HCT116 (cell line): ENCODE measurements at regions not wholly inside any gene's neighbourhood (a gene's known extent, or its start where the extent isn't known, plus 50 kb on each side); places are given as distances from the start of the nearest gene placed in this dataset.

ENCODE experiments used
- CEBPB ChIP-seq: IDR thresholded peaks from 2 replicates; pipeline ENCODE4 v1.6.1; 2012; ENCODE audit warnings: low read depth
- CTCF ChIP-seq, 3 experiments: fragments of 200-600 bp in 1 of 3; sonication (generic) in 1 of 3; IDR thresholded peaks in 2 of 3; conservative IDR thresholded peaks in 1 of 3; 2 replicates each; pipeline ENCODE4 v1.5.1; 2012 to 2017; ENCODE audit warnings: low read depth in 2 of 3, low read length in 2 of 3, antibody characterized with exemption in 1 of 3, borderline replicate concordance in 1 of 3, control low read depth in 1 of 3, mild to moderate bottlenecking in 1 of 3, mixed read lengths in 1 of 3, mixed run types in 1 of 3, moderate library complexity in 1 of 3; ENCODE audit not compliant: insufficient read depth in 1 of 3
- EGR1 ChIP-seq: IDR thresholded peaks from 2 replicates; pipeline ENCODE4 v1.6.1; 2012; ENCODE audit warnings: low read depth
- EZH2phosphoT487 ChIP-seq: fragments of 200-600 bp; IDR thresholded peaks from 2 replicates; pipeline ENCODE4 v1.6.1; 2018; ENCODE audit warnings: antibody characterized with exemption, borderline replicate concordance
- JUND ChIP-seq: IDR thresholded peaks from 2 replicates; pipeline ENCODE4 v1.6.1; 2012
- POLR2A ChIP-seq: IDR thresholded peaks from 2 replicates; pipeline ENCODE4 v1.7.0; 2011; ENCODE audit warnings: borderline replicate concordance; ENCODE audit not compliant: insufficient read depth, insufficient read length; ENCODE audit errors: extremely low read depth
- REST ChIP-seq: IDR thresholded peaks from 2 replicates; pipeline ENCODE4 v1.6.1; 2012; ENCODE audit warnings: low read depth
- SIN3A ChIP-seq: IDR thresholded peaks from 2 replicates; pipeline ENCODE4 v1.6.1; 2012; ENCODE audit warnings: low read depth

DNA sequence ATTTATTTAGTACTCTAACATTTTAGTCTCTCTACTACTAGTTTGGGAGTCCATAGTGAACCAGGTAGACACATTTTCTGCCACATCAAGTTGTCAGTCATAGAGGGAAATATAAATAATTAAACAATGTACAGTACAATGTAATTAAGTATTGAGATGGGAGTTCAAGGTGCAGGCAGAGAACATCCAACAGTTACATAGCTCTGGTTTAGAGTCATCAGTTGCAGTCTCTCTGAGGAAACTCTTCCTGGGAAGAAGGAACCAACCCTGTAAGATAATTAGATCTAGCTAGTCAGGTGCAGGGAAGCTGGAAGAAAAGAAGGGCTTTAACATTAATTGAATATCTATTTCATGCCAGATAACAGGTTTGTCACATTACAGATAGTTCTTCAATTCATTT, 457.9 kb upstream of the DYNLRB2 start:
- TF ChIP-seq CEBPB (no peak), CTCF (IDR thresholded peaks at IDR 0.05 in 2 of 3, conservative IDR thresholded peaks at IDR 0.05 in 1 of 3; ENCODE audit: borderline replicate concordance in 1 of 3, insufficient read depth in 1 of 3, low read depth in 2 of 3, low read length in 2 of 3) (no peak), POLR2A (no peak), EZH2phosphoT487 (no peak), SIN3A (no peak), REST (no peak), JUND (no peak), EGR1 (no peak)
